CD14-positive monocyte (primary cell): ENCODE measurements at regions not wholly inside any gene's neighbourhood (a gene's known extent, or its start where the extent isn't known, plus 50 kb on each side); places are given as distances from the start of the nearest gene placed in this dataset.

Experiments
- DNase-seq, 3 donors: peaks; one replicate each; pipeline ENCODE4 v3.0.0-alpha.2; 2011 to 2022
- H2AFZ ChIP-seq: 2 replicates; pipeline ENCODE4 v1.6.0; 2012; ENCODE audit warnings: mild to moderate bottlenecking, low read depth, low read length, inconsistent platforms; ENCODE audit not compliant: insufficient read depth, poor library complexity, severe bottlenecking
- H3K27ac ChIP-seq, 2 donors: 1 replicate in 1 of 2; 2 replicates in 1 of 2; pipeline ENCODE4 v1.5.1; 2012 to 2013; ENCODE audit warnings: low read length in 2 of 2, control low read depth in 1 of 2, inconsistent platforms in 1 of 2, low read depth in 1 of 2, mild to moderate bottlenecking in 1 of 2
- H3K27me3 ChIP-seq, 2 donors: one replicate each; pipeline versions ENCODE4 v1.6.0 to v1.6.1; 2011 to 2013; ENCODE audit warnings: low read length in 2 of 2; ENCODE audit not compliant: control insufficient read depth in 2 of 2, insufficient read depth in 2 of 2
- H3K36me3 ChIP-seq, 2 donors: replicated peaks in 1 of 2; 1 replicate in 1 of 2; 2 replicates in 1 of 2; pipeline versions ENCODE4 v1.5.1 to v1.6.1; 2012 to 2013; ENCODE audit warnings: low read length in 2 of 2, control low read depth in 1 of 2, inconsistent platforms in 1 of 2, mild to moderate bottlenecking in 1 of 2; ENCODE audit not compliant: insufficient read depth in 2 of 2, control insufficient read depth in 1 of 2
- H3K4me1 ChIP-seq, 2 donors: 1 replicate in 1 of 2; 2 replicates in 1 of 2; pipeline versions ENCODE4 v1.5.1 to v1.6.1; 2012 to 2013; ENCODE audit warnings: low read length in 2 of 2, control low read depth in 1 of 2, inconsistent platforms in 1 of 2, mild to moderate bottlenecking in 1 of 2, moderate library complexity in 1 of 2; ENCODE audit not compliant: insufficient read depth in 2 of 2, control insufficient read depth in 1 of 2
- H3K4me2 ChIP-seq: replicated peaks from 2 replicates; pipeline ENCODE3; 2012; ENCODE audit warnings: low read length, moderate library complexity, mild to moderate bottlenecking; ENCODE audit not compliant: poor library complexity, severe bottlenecking; ENCODE audit errors: extremely low read depth
- H3K4me3 ChIP-seq, 3 experiments: fragments of 200-600 bp in 1 of 3; sonication (generic) in 1 of 3; replicated peaks in 1 of 3; 1 replicate in 2 of 3; 2 replicates in 1 of 3; pipeline ENCODE4 v1.5.1; 2011 to 2013; ENCODE audit warnings: low read length in 3 of 3, mild to moderate bottlenecking in 3 of 3, control low read depth in 2 of 3, low read depth in 2 of 3, inconsistent platforms in 1 of 3, moderate library complexity in 1 of 3
- H3K79me2 ChIP-seq: 2 replicates; pipeline ENCODE4 v1.6.0; 2012; ENCODE audit warnings: mild to moderate bottlenecking, control low read depth, inconsistent platforms, low read length, moderate library complexity; ENCODE audit not compliant: insufficient read depth
- H3K9ac ChIP-seq: 2 replicates; pipeline ENCODE4 v1.6.0; 2017; ENCODE audit warnings: low read length, mild to moderate bottlenecking; ENCODE audit not compliant: insufficient read depth, poor library complexity, severe bottlenecking
- H3K9me3 ChIP-seq, 2 donors: replicated peaks in 1 of 2; 1 replicate in 1 of 2; 2 replicates in 1 of 2; pipeline versions ENCODE4 v1.5.1 to v1.6.1; 2012 to 2013; ENCODE audit warnings: low read length in 2 of 2, control low read depth in 1 of 2; ENCODE audit not compliant: control insufficient read depth in 1 of 2, insufficient read depth in 1 of 2
- H4K20me1 ChIP-seq: 2 replicates; pipeline ENCODE4 v1.6.0; 2012; ENCODE audit warnings: mild to moderate bottlenecking, low read length, control low read depth, moderate library complexity; ENCODE audit not compliant: insufficient read depth
- H3K27ac Mint-ChIP-seq, 7 donors: one replicate each; pipeline ENCODE4 v1.8.0; 2020; ENCODE audit warnings: mild to moderate bottlenecking in 7 of 7, mixed read lengths in 7 of 7, moderate library complexity in 6 of 7, inconsistent platforms in 2 of 7
- H3K27me3 Mint-ChIP-seq, 3 donors: one replicate each; pipeline ENCODE4 v1.8.0; 2021 to 2022; ENCODE audit warnings: low read depth in 3 of 3, mild to moderate bottlenecking in 3 of 3, mixed read lengths in 3 of 3, moderate library complexity in 3 of 3, inconsistent platforms in 1 of 3
- H3K36me3 Mint-ChIP-seq, 2 donors: one replicate each; pipeline ENCODE4 v1.8.0; 2020; ENCODE audit warnings: mixed read lengths in 2 of 2, inconsistent platforms in 1 of 2, mild to moderate bottlenecking in 1 of 2
- H3K4me1 Mint-ChIP-seq: one replicate; pipeline ENCODE4 v1.8.0; 2020; ENCODE audit warnings: mild to moderate bottlenecking, mixed read lengths
- H3K4me3 Mint-ChIP-seq, 2 donors: one replicate each; pipeline ENCODE4 v1.8.0; 2020; ENCODE audit warnings: mild to moderate bottlenecking in 2 of 2, mixed read lengths in 2 of 2, moderate library complexity in 1 of 2
- H3K9me3 Mint-ChIP-seq, 7 donors: one replicate each; pipeline ENCODE4 v1.8.0; 2020 to 2022; ENCODE audit warnings: mixed read lengths in 7 of 7, mild to moderate bottlenecking in 6 of 7, moderate library complexity in 6 of 7, inconsistent platforms in 2 of 7
- WGBS: methylation state at CpG from one replicate; pipeline ENCODE4 v1.1.5; 2013; ENCODE audit warnings: missing lambda C conversion rate; ENCODE audit not compliant: insufficient coverage; 5-methylcytosine and 5-hydroxymethylcytosine counted together
- intact Hi-C, 2 donors: fragments of 100-400 bp; cut with micrococcal nuclease; formaldehyde crosslinking; loops; one replicate each; pipeline versions ENCODE4 v1.15.0 to v1.15.1; 2023
- TF ChIP-seq, protein P1 (sequence below): fragments of 200-600 bp; IDR thresholded peaks from one replicate; pipeline ENCODE4 v1.8.0; 2022; ENCODE audit warnings: antibody characterized with exemption, mild to moderate bottlenecking

DNA sequence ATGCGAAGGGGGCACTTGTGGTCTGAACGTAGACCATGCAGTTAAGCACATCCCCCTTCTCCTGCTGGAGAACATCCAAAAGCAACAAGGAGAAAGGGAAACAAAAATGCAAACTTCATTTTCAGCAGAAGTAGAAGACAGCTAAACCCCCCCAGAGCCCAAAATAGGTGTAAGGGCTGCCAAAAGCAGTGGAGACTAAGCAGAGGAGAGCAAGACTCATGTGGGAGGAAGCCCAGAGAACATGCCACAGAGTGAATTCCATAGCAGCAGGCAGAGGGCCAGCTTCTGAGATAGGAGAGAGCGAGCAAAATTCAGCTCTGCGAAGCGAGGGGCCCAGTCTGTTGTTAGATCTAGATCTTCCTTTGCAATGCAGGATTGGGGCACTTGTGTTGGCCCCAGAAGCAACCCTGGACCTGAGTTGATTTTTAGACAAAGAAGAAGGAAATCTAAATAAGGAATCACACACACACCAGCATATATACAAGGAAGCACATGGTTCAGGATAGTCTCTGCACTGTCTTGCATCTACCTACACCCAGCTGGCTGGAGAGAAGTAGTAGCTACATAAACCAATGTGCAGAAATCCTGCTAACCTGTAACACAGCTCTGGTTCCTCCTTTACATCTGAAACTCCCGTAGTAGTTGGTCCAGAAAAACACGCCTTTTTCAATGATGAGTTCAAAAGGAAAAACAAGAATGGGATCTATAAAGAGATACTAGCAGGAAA, 199.6 kb downstream of the SPRY2 start:
- peaks cover 0 to 2% (median 0%) of the 10 kb centered on the region in 7 donors for H3K9me3 Mint-ChIP-seq
- H3K27me3 Mint-ChIP-seq, result peaks cover 0 to 4% (median 4%) of the 10 kb centered on the region in 3 donors
- TF ChIP-seq, protein P1, sequence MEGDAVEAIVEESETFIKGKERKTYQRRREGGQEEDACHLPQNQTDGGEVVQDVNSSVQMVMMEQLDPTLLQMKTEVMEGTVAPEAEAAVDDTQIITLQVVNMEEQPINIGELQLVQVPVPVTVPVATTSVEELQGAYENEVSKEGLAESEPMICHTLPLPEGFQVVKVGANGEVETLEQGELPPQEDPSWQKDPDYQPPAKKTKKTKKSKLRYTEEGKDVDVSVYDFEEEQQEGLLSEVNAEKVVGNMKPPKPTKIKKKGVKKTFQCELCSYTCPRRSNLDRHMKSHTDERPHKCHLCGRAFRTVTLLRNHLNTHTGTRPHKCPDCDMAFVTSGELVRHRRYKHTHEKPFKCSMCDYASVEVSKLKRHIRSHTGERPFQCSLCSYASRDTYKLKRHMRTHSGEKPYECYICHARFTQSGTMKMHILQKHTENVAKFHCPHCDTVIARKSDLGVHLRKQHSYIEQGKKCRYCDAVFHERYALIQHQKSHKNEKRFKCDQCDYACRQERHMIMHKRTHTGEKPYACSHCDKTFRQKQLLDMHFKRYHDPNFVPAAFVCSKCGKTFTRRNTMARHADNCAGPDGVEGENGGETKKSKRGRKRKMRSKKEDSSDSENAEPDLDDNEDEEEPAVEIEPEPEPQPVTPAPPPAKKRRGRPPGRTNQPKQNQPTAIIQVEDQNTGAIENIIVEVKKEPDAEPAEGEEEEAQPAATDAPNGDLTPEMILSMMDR, result no peak
- H2AFZ ChIP-seq, result no peak overlapping the region
- peak overlapping the region in 1 of 7 donors; percentile 18 for H3K27ac Mint-ChIP-seq
- intact Hi-C loops, result no loop called here
- H3K4me3 Mint-ChIP-seq, result no peak overlapping the region
- no peaks in the 10 kb centered on the region for H4K20me1 ChIP-seq
- no peaks in the 10 kb centered on the region for H3K36me3 Mint-ChIP-seq
- H3K4me1 ChIP-seq, result no peaks in the 10 kb centered on the region
- no peaks in the 10 kb centered on the region for H3K79me2 ChIP-seq
- H3K36me3 ChIP-seq, result no peaks in the 10 kb centered on the region
- no peaks in the 10 kb centered on the region for H3K4me1 Mint-ChIP-seq
- H3K27me3 ChIP-seq, result no peaks in the 10 kb centered on the region
- H3K9me3 ChIP-seq, result no peaks in the 10 kb centered on the region
- H3K27ac ChIP-seq, result no peak overlapping the region
- no peak for DNase-seq
- 96% methylated on average over 3 of the region's 7 CpGs for WGBS
- no peak overlapping the region for H3K4me2 ChIP-seq
- H3K4me3 ChIP-seq, result no peak overlapping the region
- H3K9ac ChIP-seq, result no peak overlapping the region

DNA sequence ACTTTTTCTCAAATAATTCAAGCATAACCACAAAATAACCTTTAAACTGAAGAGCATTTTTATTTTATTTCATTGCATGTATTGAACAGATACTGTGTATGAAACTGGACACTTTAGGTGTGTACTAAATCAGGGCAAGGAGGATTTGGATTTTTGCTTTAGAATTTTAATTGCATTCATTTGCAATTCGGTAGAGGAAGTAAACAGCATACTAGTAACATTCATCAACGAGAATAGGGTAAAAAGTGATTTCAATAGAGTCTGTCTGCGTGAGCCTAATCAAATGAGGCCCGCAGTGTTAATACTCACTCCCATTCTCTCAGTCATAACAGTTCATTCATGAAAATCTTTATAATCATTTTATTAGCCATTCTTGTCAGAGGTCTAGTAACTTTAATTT, 200.2 kb downstream of the SPRY2 start:
- DNase-seq, result no peak
- intact Hi-C loops, result no loop called here
- Histone ChIP-seq H2AFZ (no peak overlapping the region), H3K4me1 (no peaks in the 10 kb centered on the region), H3K4me2 (no peak overlapping the region), H3K27ac (no peak overlapping the region), H3K9ac (no peak overlapping the region), H4K20me1 (no peaks in the 10 kb centered on the region), H3K4me3 (no peak overlapping the region), H3K36me3 (no peaks in the 10 kb centered on the region), H3K27me3 (no peaks in the 10 kb centered on the region), H3K9me3 (no peaks in the 10 kb centered on the region), H3K79me2 (no peaks in the 10 kb centered on the region)
- peaks cover 0 to 4% (median 1%) of the 10 kb centered on the region in 7 donors for H3K9me3 Mint-ChIP-seq
- TF ChIP-seq, protein P1, result no peak
- no peak overlapping the region for H3K4me3 Mint-ChIP-seq
- peaks cover 0 to 4% (median 4%) of the 10 kb centered on the region in 3 donors for H3K27me3 Mint-ChIP-seq
- H3K4me1 Mint-ChIP-seq, result no peaks in the 10 kb centered on the region
- no peaks in the 10 kb centered on the region for H3K36me3 Mint-ChIP-seq
- H3K27ac Mint-ChIP-seq, result no peak overlapping the region
- WGBS, result no CpG with 5 or more reads among the region's 4 CpGs
